PC-3 (cell line): ENCODE measurements at regions not wholly inside any gene's neighbourhood (a gene's known extent, or its start where the extent isn't known, plus 50 kb on each side); places are given as distances from the start of the nearest gene placed in this dataset.

ENCODE experiments used
- ATAC-seq: fragments of 200-7000 bp; cut with Tn5 transposase; 2 replicates; pipeline ENCODE4 v1.9.1; 2020; ENCODE audit warnings: mild to moderate bottlenecking, moderate library complexity
- BruUV-seq: library from RNA; stranded (reverse); fragments of 400-500 nt; replicated peaks from 2 replicates; lab custom pipeline; 2021; lab: Mats Ljungman, UMichigan
- CTCF ChIA-PET: fragments of 300-600 bp; sonication (Branson Sonifier 250); formaldehyde crosslinking; loops from one replicate; lab custom pipeline; 2022; ENCODE audit warnings: antibody characterized with exemption; lab: Charles Lee
- POLR2A ChIA-PET: fragments of 300-600 bp; sonication (Branson Sonifier 250); formaldehyde crosslinking; loops from one replicate; lab custom pipeline; 2022; ENCODE audit warnings: antibody characterized with exemption; ENCODE audit not compliant: unreplicated experiment; lab: Charles Lee
- DNase-seq: peaks from one replicate; pipeline ENCODE4 v3.0.0-alpha.2; 2015
- H2AFZ ChIP-seq: fragments of 300-600 bp; sonication (generic); 2 replicates; pipeline ENCODE4 v1.6.0; 2016; ENCODE audit warnings: antibody characterized with exemption, low read length
- H3F3A ChIP-seq: fragments of 300-600 bp; sonication (generic); one replicate; pipeline ENCODE4 v1.6.0; 2017; ENCODE audit warnings: antibody characterized with exemption, low read length, control low read depth, mild to moderate bottlenecking; ENCODE audit not compliant: unreplicated experiment
- H3K27ac ChIP-seq: fragments of 300-600 bp; sonication (generic); 2 replicates; pipeline ENCODE4 v1.5.1; 2016; ENCODE audit warnings: mild to moderate bottlenecking, low read length
- H3K27me3 ChIP-seq: fragments of 300-600 bp; sonication (generic); 2 replicates; pipeline ENCODE4 v1.6.1; 2016; ENCODE audit warnings: low read length, mixed read lengths
- H3K36me3 ChIP-seq: fragments of 300-600 bp; sonication (generic); 2 replicates; pipeline ENCODE4 v1.6.1; 2016; ENCODE audit warnings: low read depth, mixed run types, low read length, mixed read lengths
- H3K4me1 ChIP-seq: fragments of 300-600 bp; sonication (generic); 2 replicates; pipeline ENCODE4 v1.5.1; 2016; ENCODE audit warnings: low read length; ENCODE audit not compliant: insufficient read depth
- H3K4me2 ChIP-seq: fragments of 300-600 bp; sonication (generic); 2 replicates; pipeline ENCODE4 v1.6.0; 2016; ENCODE audit warnings: low read length
- H3K4me3 ChIP-seq: fragments of 300-600 bp; sonication (generic); 2 replicates; pipeline ENCODE4 v1.5.1; 2016; ENCODE audit warnings: mild to moderate bottlenecking, low read length, mixed read lengths
- H3K79me2 ChIP-seq: fragments of 300-600 bp; sonication (generic); 2 replicates; pipeline ENCODE4 v1.6.1; 2017; ENCODE audit warnings: low read length, mixed read lengths
- H3K9ac ChIP-seq: fragments of 300-600 bp; sonication (generic); 2 replicates; pipeline ENCODE4 v1.6.0; 2016; ENCODE audit warnings: mild to moderate bottlenecking, low read length
- H3K9me2 ChIP-seq: fragments of 300-600 bp; sonication (generic); replicated peaks from 2 replicates; pipeline ENCODE4 v1.6.1; 2016; ENCODE audit warnings: mixed run types, low read length, mixed read lengths
- H3K9me3 ChIP-seq: fragments of 300-600 bp; sonication (generic); 2 replicates; pipeline ENCODE4 v1.6.1; 2016; ENCODE audit warnings: low read length, mixed read lengths
- H4K20me1 ChIP-seq: fragments of 300-600 bp; sonication (generic); 2 replicates; pipeline ENCODE4 v1.6.1; 2016; ENCODE audit warnings: low read length, mixed read lengths
- CTCF ChIP-seq: fragments of 300-600 bp; sonication (generic); conservative IDR thresholded peaks from 2 replicates; pipeline ENCODE4 v1.5.1; 2017; ENCODE audit warnings: antibody characterized with exemption, low read depth, mild to moderate bottlenecking, low read length
- EZH2 ChIP-seq: fragments of 300-600 bp; sonication (generic); IDR thresholded peaks from one replicate; pipeline ENCODE4 v1.6.1; 2017; ENCODE audit warnings: antibody characterized with exemption, mild to moderate bottlenecking, low read length; ENCODE audit not compliant: unreplicated experiment
- EZH2phosphoT487 ChIP-seq: fragments of 300-600 bp; sonication (generic); IDR thresholded peaks from 2 replicates; pipeline ENCODE4 v1.6.1; 2018; ENCODE audit warnings: mild to moderate bottlenecking, antibody characterized with exemption, low read length, borderline replicate concordance
- intact Hi-C: fragments of 100-400 bp; cut with micrococcal nuclease; formaldehyde crosslinking; loops from 2 replicates; pipeline ENCODE4 v1.9.0; 2023

GRCh38 chr2:196287523-196287922, 116.1 kb upstream of the STK17B start:
- H3K36me3 ChIP-seq: no peaks in the 10 kb centered on the region
- no peak overlapping the region for H3K4me2 ChIP-seq
- no peak for DNase-seq
- no peak overlapping the region for H3K4me3 ChIP-seq
- H3F3A ChIP-seq: no peaks in the 10 kb centered on the region
- ATAC-seq: no peak
- intact Hi-C loops: no loop called here
- H3K27ac ChIP-seq: no peak overlapping the region
- H3K9me2 ChIP-seq: no peaks in the 10 kb centered on the region
- H3K4me1 ChIP-seq: peaks cover 35% of the 10 kb centered on the region
- ChIA-PET CTCF (no interaction called here), POLR2A (no interaction called here)
- TF ChIP-seq EZH2: no peak
- no peak for TF ChIP-seq CTCF
- no peak for TF ChIP-seq EZH2phosphoT487
- no TSS peak for BruUV-seq
- no peak overlapping the region for H3K9ac ChIP-seq
- H4K20me1 ChIP-seq: no peaks in the 10 kb centered on the region
- no peak overlapping the region for H2AFZ ChIP-seq
- no peaks in the 10 kb centered on the region for H3K9me3 ChIP-seq
- no peaks in the 10 kb centered on the region for H3K79me2 ChIP-seq
- H3K27me3 ChIP-seq: no peaks in the 10 kb centered on the region

- no peaks in the 10 kb centered on the region for H3K36me3 ChIP-seq
- no peaks in the 10 kb centered on the region for H3K9me2 ChIP-seq
- H3K9ac ChIP-seq: no peak overlapping the region
- DNase-seq (no peak), ATAC-seq (no peak)
- H3K9me3 ChIP-seq: no peaks in the 10 kb centered on the region
- no peaks in the 10 kb centered on the region for H4K20me1 ChIP-seq
- no peaks in the 10 kb centered on the region for H3F3A ChIP-seq
- TF ChIP-seq EZH2phosphoT487 (no peak), CTCF (no peak), EZH2 (no peak)
- no peak overlapping the region for H3K4me3 ChIP-seq
- intact Hi-C loops: no loop called here
- no peaks in the 10 kb centered on the region for H3K27me3 ChIP-seq
- no TSS peak for BruUV-seq
- ChIA-PET CTCF (no interaction called here), POLR2A (no interaction called here)
- H3K27ac ChIP-seq: no peak overlapping the region
- H3K4me2 ChIP-seq: no peak overlapping the region
- H3K79me2 ChIP-seq: no peaks in the 10 kb centered on the region
- H3K4me1 ChIP-seq: peaks cover 41% of the 10 kb centered on the region
- H2AFZ ChIP-seq: no peak overlapping the region
These were observed 116.7 kb upstream of the STK17B start for GRCh38 chr2:196288006-196288538.

- no peak for ATAC-seq
- no peak for TF ChIP-seq EZH2
- no peak for TF ChIP-seq CTCF
- TF ChIP-seq EZH2phosphoT487: no peak
- no peak overlapping the region for H3K9ac ChIP-seq
- no peak overlapping the region for H2AFZ ChIP-seq
- H3K4me2 ChIP-seq: no peak overlapping the region
- H3K9me3 ChIP-seq: no peaks in the 10 kb centered on the region
- no peaks in the 10 kb centered on the region for H4K20me1 ChIP-seq
- no peak for DNase-seq
- no peaks in the 10 kb centered on the region for H3K27me3 ChIP-seq
- H3F3A ChIP-seq: peaks cover 4% of the 10 kb centered on the region
- intact Hi-C loops: no loop called here
- no peaks in the 10 kb centered on the region for H3K36me3 ChIP-seq
- H3K79me2 ChIP-seq: no peaks in the 10 kb centered on the region
- no TSS peak for BruUV-seq
- peaks cover 50% of the 10 kb centered on the region for H3K4me1 ChIP-seq
- no peaks in the 10 kb centered on the region for H3K9me2 ChIP-seq
- ChIA-PET CTCF (no interaction called here), POLR2A (no interaction called here)
- H3K4me3 ChIP-seq: no peak overlapping the region
- H3K27ac ChIP-seq: no peak overlapping the region
These were observed 117.6 kb upstream of the STK17B start for GRCh38 chr2:196289000-196289399.
